ENCODE measurements at regions not wholly inside any gene's neighbourhood (a gene's known extent, or its start where the extent isn't known, plus 50 kb on each side); places are given as distances from the start of the nearest gene placed in this dataset.
"Not testable (repeated sequence)": the region's sequence is repeated elsewhere in the genome, so short reads cannot be mapped to it uniquely, and the experiment has no call there.

DNA sequence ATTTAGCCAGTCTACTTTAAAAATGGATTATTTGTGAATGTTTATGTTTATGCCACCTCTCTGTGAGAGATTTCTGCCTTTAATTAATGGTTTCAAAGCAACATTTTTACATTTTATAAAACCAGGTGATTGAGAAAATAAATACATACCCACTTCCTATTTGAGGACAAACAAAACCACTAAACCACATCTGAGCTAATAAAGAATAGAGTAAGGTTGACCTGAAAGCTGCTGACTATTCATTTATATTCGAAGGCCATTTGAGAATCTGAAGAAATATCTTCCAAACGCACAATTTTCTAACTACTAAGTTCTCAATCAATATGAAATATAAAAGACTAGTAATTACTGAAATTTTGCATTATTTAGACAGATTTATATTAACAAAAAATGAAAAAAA lies 705.1 kb downstream of the XPNPEP1 start:
- DNase-seq (ENCODE audit: extremely low read depth, low read depth, low spot score), result no peak

DNA sequence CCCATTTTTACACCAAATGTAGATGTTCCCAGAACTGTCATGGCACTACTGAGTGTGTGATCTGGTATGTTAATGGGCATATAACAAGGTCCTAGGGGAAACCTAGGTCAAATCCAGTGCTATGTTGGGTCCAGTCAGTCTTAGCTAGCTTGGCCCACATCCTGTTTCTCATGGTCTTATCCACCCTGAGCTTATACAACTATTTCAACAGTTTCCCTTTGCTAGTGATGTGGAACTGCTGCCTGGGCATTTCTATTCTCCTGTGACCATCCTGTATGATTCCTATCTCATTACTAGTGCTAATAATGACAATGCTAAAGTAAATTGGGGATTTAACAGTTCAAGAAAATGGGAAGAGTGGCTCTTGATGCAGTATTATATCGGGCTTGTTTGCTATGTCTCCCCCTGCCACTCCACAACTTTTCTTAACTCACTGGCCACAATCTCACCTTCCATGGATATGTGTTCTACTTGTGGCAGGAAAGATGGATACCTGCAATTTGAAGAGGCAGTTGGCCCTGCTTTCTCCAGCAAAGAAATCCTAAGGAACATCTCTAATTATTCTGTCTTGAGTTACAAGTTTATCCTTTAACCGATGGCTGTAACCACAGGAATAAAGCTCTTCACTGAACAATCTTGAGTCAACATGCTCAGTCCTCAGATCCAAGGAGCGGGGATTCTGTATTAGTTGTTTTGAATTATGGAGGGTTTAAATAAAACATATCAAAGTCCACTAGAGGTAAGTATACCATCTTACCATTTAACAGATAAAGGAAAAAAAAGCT lies 707.8 kb downstream of the XPNPEP1 start:
- no peak for DNase-seq (ENCODE audit: extremely low read depth, low read depth, low spot score)

DNA sequence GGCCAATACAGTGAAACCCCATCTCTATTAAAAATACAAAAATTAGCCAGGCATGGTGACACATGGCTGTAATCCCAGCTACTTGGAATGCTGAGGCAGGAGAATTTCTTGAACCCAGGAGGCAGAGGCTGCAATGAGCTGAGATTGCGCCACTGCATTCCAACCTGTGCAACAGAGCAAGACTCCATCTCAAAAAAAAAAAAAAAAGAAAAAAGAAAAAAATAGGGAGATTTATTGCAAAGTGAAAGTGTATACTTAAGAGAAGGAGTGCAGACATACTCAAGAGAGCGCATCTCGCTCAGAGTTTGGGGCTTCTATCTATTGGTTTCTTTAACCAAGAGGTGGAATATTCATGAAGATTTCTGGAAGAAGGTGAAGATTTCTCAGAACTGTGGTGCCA lies 708.4 kb downstream of the XPNPEP1 start:
- not testable (repeated sequence) for DNase-seq (ENCODE audit: extremely low read depth, low read depth, low spot score)

DNA sequence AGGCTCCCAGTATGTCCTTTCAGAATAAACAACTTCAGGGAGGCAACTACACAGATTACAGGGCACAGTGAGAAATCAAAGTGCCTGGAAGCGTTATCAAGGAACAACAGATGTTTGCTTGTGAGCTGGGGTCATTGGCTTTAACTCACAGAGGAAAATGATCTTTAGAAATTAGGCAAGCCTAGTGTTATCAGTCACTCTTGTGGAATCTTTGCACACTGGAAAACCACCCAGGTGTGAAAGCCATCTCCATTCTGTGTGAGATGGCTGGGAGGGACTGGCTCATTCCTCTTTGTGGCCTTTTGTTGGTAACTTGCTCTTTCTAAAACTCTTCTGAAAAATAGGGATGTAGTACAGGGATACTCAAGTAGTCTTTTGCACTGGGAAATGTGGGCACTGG lies 716.0 kb downstream of the XPNPEP1 start:
- DNase-seq (ENCODE audit: extremely low read depth, low read depth, low spot score), result no peak

DNA sequence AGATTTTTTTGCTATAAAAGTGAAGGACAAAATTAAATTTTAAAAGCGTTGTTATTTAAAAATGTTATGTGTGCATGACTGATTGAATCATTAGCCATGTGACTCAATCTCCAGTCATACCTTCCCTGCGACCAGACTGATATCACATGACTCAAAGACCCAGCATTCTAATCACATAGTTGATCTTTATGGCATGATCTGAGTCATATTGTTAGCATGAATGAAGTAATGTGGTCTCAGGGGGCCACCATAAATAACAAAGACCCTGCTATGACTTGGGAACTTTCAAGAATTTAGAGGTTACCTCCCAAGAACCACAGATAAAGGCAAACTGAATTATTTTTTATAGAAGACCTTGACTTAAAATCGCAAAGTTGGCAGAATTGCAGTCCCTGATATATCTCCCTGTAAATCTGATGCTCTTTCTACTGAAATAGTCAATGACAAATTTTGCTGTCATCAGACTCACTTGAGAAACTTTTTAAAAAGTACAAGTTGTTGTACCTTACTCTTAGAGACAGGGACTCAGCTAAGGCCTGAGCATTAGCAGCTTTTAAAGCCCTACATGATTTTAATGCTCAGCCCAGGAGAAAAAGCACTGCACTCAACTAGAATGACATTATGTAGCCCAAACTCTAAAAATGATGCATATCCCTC lies 717.3 kb downstream of the XPNPEP1 start:
- DNase-seq (ENCODE audit: extremely low read depth, low read depth, low spot score), result no peak

DNA sequence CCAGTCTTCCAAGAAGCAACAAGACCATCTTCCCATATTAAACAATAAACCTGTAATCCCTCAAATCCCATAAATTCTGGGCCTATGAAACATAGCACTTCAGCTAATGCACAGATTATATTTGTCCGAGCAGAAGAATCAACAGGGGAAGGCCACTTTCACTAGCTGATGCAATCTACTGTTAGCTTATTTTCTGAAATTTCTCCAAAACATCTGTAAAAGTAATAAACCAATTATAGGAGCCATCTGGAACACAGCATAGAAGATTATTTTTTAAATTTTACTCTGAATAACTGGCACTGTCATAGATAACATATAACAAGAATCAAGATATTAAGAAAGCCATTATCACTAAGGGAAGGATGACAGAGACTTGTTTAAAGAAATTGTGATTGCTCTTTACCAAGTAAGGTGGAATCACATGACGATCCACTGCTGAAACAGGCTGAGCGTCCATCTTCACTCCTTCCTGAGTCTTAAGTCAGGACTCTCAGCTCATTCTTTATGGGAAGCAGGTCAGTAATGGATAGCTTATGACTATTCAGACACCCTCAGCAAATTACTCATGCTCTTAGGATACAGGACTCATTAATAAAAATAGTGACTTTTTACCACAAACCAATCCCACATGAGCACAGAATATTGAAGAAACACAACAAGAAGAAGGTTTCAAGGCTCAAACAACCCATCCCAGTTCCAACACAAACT lies 719.5 kb downstream of the XPNPEP1 start:
- DNase-seq (ENCODE audit: extremely low read depth, low read depth, low spot score), result no peak

DNA sequence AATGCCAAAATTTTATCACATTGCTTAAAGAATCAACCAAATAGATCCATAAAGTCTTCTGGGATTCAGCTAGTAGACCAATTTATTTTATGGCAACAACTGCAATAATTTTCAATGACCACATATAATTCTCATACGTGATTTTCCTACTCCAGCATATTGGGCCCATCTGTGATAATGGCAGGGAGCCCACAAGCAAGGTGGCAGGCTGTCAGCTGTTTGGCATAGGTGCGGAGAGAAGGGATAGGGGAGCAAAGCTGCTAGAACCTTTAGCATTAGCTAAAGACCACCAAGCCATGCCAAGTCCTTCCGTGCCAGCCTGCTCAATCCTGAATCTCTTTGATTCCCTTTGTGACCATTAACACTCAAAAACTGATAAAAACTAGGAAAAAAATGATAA lies 721.2 kb downstream of the XPNPEP1 start:
- no peak for DNase-seq (ENCODE audit: extremely low read depth, low read depth, low spot score)

DNA sequence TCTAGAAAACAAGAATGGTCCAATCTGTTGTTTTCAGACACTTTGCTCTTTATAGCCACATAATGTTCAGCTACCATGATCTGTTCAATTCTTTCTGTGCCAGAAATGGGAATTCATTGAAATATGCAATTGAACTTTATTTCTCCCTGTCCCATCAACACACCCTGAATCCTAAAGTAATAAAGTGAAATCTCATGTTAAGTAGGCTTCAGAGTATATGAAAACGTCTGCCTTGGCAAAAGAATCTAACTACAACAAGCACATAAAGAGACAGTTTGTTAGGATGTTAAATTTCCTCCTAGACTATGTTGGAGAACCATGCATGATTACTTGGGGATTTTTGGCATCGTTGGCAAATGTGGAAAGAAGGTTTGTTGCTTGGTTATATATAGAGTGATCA lies 722.7 kb downstream of the XPNPEP1 start:
- DNase-seq (ENCODE audit: extremely low read depth, low read depth, low spot score), result no peak

DNA sequence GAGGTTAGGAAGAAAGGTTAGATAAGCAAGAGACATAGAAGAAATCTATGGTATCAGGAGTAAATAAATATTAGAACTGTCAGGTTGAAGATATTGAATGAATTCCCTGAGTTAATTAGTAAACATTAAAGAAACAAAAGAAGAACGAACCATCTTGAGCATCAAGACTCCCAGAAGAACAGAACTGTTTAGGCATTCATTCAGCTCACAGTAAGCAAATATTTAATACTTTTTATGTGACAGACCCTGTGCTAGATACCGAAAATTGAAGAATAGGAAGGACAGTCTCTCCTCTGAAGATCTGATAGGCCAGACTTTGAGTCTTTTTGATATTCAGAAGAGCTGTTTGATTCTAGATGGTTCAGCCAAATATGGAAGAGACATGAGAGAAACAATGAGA lies 731.5 kb downstream of the XPNPEP1 start:
- DNase-seq (ENCODE audit: extremely low read depth, low read depth, low spot score), result no peak

DNA sequence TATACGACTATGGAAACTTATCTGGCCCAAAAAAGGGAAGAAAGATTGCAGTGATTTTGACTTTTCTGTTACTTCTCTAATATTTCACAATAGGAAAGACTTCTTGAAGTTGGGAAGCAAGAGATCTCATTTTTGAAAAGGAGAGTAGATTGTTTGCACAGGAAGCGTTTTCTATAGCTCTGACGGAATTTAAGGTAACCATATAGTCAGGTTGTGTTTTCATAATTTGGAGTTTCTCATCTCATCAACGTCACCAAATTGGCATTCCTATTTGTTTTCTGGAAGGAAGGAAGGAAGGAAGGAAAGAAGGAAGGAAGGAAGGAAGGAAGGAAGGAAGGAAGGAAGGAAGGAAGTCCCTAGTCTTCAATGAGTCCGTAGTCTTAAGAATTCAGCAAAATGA lies 732.0 kb downstream of the XPNPEP1 start:
- DNase-seq (ENCODE audit: extremely low read depth, low read depth, low spot score), result no peak

DNA sequence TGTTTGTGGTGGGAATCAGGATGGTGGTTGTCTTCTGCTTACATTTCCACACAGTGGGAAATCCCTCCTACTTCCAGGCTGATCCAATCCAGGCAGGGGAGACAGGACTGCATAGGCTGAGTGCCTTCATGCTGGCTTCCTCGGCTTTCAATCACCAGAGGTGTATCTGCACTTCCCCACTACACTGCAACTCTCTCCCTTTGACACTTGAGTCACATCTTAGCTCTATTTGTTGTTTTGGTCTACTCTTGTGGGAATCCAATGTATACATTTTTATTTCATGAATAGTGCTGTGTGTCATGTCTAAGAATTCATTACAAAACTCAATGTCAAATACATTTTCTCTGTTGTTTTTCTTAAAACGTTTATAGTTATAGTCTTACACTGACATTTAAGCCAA lies 735.6 kb downstream of the XPNPEP1 start:
- no peak for DNase-seq (ENCODE audit: extremely low read depth, low read depth, low spot score)

DNA sequence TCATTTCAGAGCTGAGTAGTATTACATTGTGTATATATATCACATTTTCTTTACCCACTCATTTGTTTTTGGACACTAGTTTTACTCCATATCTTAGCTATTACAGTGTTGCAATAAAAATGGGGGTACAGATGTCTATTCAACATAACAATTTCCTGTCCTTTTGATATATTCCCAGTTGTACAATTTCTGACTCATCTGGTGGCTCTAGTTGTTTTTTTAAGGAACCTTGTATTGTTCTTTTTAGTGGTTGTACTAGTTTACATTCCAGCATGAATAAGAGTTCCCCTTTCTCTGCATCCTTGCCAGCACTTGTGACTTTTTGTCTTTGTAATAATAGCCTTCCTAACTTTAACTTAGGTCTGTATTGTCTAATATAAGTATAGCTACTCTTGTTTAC lies 739.9 kb downstream of the XPNPEP1 start:
- no peak for DNase-seq (ENCODE audit: extremely low read depth, low read depth, low spot score)

DNA sequence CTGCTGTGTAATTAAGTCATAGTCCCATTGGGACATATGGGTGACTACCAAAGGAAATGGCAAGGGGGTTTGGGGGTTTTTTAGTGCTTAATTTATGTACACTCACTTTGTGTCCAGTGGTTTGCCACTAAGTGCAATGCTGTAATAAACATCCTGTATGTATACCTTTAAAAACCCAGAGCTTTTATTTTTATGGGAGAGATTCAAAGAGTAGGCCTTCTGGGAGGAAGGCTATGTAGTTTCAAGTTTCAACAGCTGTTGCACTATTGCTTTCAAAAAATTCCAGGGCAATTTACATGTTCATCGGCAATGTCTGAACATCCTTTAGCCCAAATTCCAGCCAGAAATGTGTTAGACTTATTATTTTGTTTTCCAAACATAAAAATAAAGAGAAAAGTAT lies 744.7 kb downstream of the XPNPEP1 start:
- no peak for DNase-seq (ENCODE audit: extremely low read depth, low read depth, low spot score)

DNA sequence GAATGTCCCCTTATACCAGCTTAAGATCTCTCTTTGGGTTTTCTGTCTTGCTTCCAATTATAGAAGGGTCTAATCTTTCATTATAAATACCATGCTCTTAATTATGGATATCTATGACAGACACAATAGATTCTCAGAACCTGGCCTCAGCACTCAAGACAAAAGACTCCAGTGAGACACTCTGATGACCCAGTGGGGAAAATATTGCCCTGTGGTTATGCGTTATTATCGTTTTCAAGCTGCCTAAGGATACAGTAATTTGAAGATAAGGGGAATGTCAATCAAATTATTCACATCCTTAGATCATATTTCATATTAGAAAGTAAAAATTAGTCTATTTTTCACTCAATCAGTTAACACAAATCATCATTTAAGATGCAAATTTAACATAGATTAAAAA lies 748.8 kb downstream of the XPNPEP1 start:
- DNase-seq (ENCODE audit: extremely low read depth, low read depth, low spot score), result no peak

DNA sequence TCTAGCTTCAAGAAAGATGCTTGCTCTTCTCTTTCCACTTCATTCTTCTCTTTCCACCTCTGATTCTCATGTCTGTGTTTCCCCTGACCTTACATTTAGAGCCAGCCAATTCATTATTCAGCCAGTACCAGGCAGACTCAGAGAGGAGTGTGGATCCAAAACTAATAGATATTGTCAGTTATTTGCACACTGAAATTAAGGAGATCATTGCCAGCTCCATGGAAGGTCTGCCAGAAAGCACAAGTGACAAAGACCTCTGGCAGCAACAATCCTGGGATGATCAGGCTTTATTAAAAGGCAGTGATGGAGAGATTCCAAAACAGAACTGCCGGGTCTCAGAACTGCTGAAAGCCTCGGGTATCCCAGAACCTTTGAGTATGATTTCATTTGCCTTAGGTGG lies 749.4 kb downstream of the XPNPEP1 start:
- DNase-seq (ENCODE audit: extremely low read depth, low read depth, low spot score), result no peak

DNA sequence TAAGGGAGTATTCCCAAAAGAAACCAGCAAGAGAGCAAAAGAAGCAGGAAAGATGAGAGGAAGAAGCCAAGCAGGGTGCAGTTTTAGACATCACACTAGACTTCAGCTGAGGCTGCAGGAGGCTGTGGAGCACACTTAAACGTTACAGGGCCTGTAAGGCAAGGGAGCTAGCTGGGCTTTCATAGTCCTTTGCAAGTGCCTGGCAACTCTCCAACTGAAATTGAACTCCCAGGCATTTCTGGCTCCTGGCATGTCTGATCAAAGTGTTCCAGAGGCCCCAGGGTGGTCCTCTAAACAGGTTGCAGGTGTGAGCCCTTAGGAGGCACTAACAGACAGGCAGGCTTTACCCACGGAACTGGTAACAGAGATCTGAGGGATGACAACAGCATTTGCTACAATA lies 750.2 kb downstream of the XPNPEP1 start:
- no peak for DNase-seq (ENCODE audit: extremely low read depth, low read depth, low spot score)

DNA sequence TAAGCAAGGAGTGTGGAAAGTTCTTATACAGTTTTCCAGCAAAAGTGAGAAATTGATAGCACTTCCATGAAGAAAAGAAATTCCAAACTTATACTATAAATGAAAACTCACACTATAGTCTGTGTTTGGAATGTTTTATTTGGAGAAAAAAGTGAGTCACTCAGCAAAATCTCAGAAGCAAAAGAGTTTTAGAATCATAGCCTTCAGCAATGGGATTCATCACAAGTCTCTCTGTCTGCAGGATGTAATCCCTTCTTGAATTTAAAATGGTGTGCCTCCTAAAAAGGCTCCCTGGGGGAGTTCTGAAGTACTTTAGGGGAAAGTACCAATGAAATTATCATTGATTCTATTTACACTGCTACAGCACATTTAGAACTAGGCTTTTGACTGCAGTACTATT lies 756.4 kb downstream of the XPNPEP1 start:
- no peak for DNase-seq (ENCODE audit: extremely low read depth, low read depth, low spot score)

DNA sequence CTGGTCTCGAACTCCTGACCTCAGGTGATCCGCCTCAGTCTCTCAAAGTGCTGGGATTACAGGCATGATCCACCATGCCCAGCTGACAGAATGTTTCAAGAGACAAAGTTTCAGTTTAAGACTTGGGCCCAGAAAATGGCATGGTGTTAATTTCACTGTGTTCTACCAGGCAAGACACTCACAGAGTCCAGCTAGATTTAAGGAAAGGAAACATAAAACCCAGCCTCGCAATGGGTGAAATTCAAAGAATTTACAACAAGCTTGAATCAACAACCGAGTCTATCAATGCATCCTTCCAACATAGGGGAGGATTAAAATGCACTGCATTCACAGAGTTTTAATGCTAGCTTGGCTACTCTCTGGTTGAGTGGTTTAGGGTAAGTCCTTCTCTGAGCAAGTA lies 764.0 kb downstream of the XPNPEP1 start:
- DNase-seq (ENCODE audit: extremely low read depth, low read depth, low spot score), result no peak

DNA sequence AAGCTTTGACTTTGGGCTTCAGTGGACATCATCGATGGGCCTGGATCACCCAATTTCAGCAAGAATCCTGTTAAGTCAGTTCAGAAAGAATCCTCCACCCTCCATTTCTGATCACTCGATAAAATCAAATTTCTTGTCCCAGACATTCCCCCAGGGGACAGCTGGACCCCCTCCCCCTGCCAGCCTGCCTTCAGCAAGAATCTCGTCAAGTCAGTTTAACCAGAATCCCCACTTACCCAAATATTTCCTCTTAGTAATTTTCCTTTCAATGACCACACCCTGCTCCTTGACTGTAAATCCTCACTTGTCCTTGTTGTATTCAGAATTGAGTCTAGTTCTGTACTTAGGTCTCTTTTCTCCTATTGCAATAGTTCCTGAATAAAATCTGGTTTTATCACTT lies 766.9 kb downstream of the XPNPEP1 start:
- no peak for DNase-seq (ENCODE audit: extremely low read depth, low read depth, low spot score)

DNA sequence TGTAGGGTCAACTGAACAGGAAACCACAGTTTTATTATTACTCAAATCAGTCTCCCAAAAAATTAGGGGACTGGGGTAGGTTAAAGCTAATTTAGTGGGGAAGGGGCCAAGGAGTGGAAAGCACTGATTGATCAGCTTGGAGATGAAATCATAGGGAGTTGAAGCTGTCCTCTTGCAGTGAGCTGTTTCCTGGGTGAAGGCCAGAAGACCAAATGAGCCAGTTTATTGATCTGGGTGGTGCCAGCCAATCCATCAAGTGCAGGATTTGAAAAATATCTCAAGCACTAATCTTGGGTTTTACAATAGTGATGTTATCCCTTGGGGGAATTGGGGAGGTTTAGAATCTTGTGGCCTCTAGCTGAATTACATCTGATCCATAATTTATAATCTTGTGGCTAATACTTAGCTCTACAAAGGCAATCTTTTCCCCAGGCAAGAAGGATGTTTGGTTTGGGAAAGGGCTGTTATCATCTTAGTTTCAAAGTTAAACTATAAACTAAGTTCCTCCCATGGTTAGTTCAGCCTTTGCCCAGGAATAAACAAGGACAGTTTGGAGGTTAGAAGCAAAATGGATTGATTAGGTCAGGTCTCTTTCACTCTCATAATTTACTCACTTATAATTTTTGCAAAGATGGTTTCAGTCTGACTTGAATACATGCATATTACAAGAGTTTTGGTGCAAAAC lies 773.5 kb downstream of the XPNPEP1 start:
- no peak for DNase-seq (ENCODE audit: extremely low read depth, low read depth, low spot score)

DNA sequence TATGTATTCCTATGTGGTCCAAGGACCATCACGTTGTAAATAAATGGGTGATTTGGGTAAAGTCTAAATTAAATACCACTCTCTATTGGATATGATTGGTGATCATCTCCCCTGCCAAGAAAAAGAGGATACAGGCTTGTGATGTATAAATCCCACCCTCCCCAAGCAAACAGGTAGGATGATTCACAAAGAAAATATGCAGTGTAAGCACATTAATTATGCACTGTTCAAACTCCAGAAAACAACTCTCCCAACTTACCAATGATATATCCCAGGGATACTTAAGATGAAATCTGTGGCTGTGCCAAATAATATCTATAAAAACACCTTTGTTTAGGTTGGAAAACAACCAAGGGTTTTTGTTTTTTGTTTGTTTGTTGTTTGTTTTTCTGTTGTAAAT lies 795.9 kb downstream of the XPNPEP1 start:
- DNase-seq (ENCODE audit: extremely low read depth, low read depth, low spot score), result no peak
